ENCODE measurements at regions not wholly inside any gene's neighbourhood (a gene's known extent, or its start where the extent isn't known, plus 50 kb on each side); places are given as distances from the start of the nearest gene placed in this dataset.

GRCh38 chr7:131931370-131931769 is 374.9 kb upstream of the PODXL start:
- ChIA-PET POLR2A (no interaction called here), CTCF (interaction anchor here (0.8 to 2.0 kb wide), 3 partner anchors 14 to 242 kb away, joined by 3 to 5 read pairs (median 3); no protein-coding TSS in a partner anchor)
- no peaks in the 10 kb centered on the region for H3K9me3 Mint-ChIP-seq
- H3K36me3 Mint-ChIP-seq, result no peaks in the 10 kb centered on the region
- ATAC-seq (no peak), DNase-seq (ENCODE audit: low spot score) (no peak)
- H3K27ac Mint-ChIP-seq, result no peak overlapping the region
- peaks cover 3% of the 10 kb centered on the region; the same call in 1 of the 2 replicates for H3K27me3 Mint-ChIP-seq (ENCODE audit: low read depth)
- H3K4me1 Mint-ChIP-seq, result no peaks in the 10 kb centered on the region
- no peak for TF ChIP-seq ZNF138 (CRISPR knock-in tag; conservative IDR thresholded peaks at IDR 0.05)
- TF ChIP-seq ATF6 (CRISPR knock-in tag; IDR thresholded peaks at IDR 0.05), result no peak
- no peak for TF ChIP-seq SOX15 (CRISPR knock-in tag; IDR thresholded peaks at IDR 0.05)
- TF ChIP-seq ZNF671 (CRISPR knock-in tag; IDR thresholded peaks at IDR 0.05), result no peak
- H3K4me3 Mint-ChIP-seq, result no peak overlapping the region

- H3K9me3 Mint-ChIP-seq, result no peaks in the 10 kb centered on the region
- no peak for TF ChIP-seq ZNF532 (CRISPR knock-in tag; IDR thresholded peaks at IDR 0.05; ENCODE audit: borderline replicate concordance)
- TF ChIP-seq JUN (CRISPR knock-in tag; IDR thresholded peaks at IDR 0.05), result no peak
- TF ChIP-seq ZNF138 (CRISPR knock-in tag; conservative IDR thresholded peaks at IDR 0.05), result no peak
- TF ChIP-seq HMGA2 (CRISPR knock-in tag; IDR thresholded peaks at IDR 0.05), result no peak
- no peak for TF ChIP-seq ZNF512 (CRISPR knock-in tag; IDR thresholded peaks at IDR 0.05; ENCODE audit: borderline replicate concordance)
- no peak for TF ChIP-seq ZMAT4 (CRISPR knock-in tag; IDR thresholded peaks at IDR 0.05)
- no peak for TF ChIP-seq CDX4 (CRISPR knock-in tag; IDR thresholded peaks at IDR 0.05; ENCODE audit: borderline replicate concordance)
- TF ChIP-seq CREB1 (CRISPR knock-in tag; IDR thresholded peaks at IDR 0.05), result no peak
- TF ChIP-seq NR2C2 (CRISPR knock-in tag; IDR thresholded peaks at IDR 0.05), result no peak
- TF ChIP-seq ZNF263 (CRISPR knock-in tag; IDR thresholded peaks at IDR 0.05; ENCODE audit: low read depth), result no peak
- no peak for TF ChIP-seq KAT7 (CRISPR knock-in tag; IDR thresholded peaks at IDR 0.05; ENCODE audit: borderline replicate concordance)
- no peak for TF ChIP-seq ZNF281 (CRISPR knock-in tag; IDR thresholded peaks at IDR 0.05)
- no peak for TF ChIP-seq TCF7 (CRISPR knock-in tag; IDR thresholded peaks at IDR 0.05; ENCODE audit: low read depth)
- TF ChIP-seq GRHL2 (CRISPR knock-in tag; IDR thresholded peaks at IDR 0.05; ENCODE audit: insufficient replicate concordance, severe bottlenecking), result no peak
- ATAC-seq (no peak), DNase-seq (ENCODE audit: low spot score) (no peak)
- ChIA-PET POLR2A (no interaction called here), CTCF (interaction anchor here (0.7 to 1.6 kb wide), 2 partner anchors 16 to 71 kb away, joined by 3 to 6 read pairs; no protein-coding TSS in a partner anchor)
- H3K4me1 Mint-ChIP-seq, result no peaks in the 10 kb centered on the region
- no peaks in the 10 kb centered on the region for H3K36me3 Mint-ChIP-seq
- no peak overlapping the region for H3K4me3 Mint-ChIP-seq
- H3K27ac Mint-ChIP-seq, result no peak overlapping the region
- H3K27me3 Mint-ChIP-seq (ENCODE audit: low read depth), result peaks cover 9% of the 10 kb centered on the region; the same call in 1 of the 2 replicates
These were observed 373.2 kb upstream of the PODXL start for GRCh38 chr7:131929632-131930031.
